VCaP (cell line): ENCODE measurements at regions not wholly inside any gene's neighbourhood (a gene's known extent, or its start where the extent isn't known, plus 50 kb on each side); places are given as distances from the start of the nearest gene placed in this dataset.

Experiments used
- H3K27ac ChIP-seq: fragments of 450-650 bp; 2 replicates; pipeline ENCODE4 v1.5.1; 2017
- CTCF ChIP-seq: fragments of 450-650 bp; conservative IDR thresholded peaks from 2 replicates; pipeline ENCODE4 v1.5.1; 2017; ENCODE audit warnings: mild to moderate bottlenecking, moderate library complexity

- TF ChIP-seq CTCF: no peak
- no peak overlapping the region for H3K27ac ChIP-seq
These were observed 83.0 kb upstream of the TNC start for GRCh38 chr9:115200711-115201505.

- no peak for TF ChIP-seq CTCF
- H3K27ac ChIP-seq: no peak overlapping the region
These were observed 84.2 kb upstream of the TNC start for GRCh38 chr9:115202181-115202580.

GRCh38 chr9:115202960-115203751 is 85.2 kb upstream of the TNC start:
- H3K27ac ChIP-seq: no peak overlapping the region
- TF ChIP-seq CTCF: no peak

GRCh38 chr9:115204904-115205453 is 87.0 kb upstream of the TNC start:
- H3K27ac ChIP-seq: no peak overlapping the region
- no peak for TF ChIP-seq CTCF

- H3K27ac ChIP-seq: no peak overlapping the region
- TF ChIP-seq CTCF: no peak
These were observed 89.3 kb upstream of the TNC start for GRCh38 chr9:115207003-115207836.

DNA sequence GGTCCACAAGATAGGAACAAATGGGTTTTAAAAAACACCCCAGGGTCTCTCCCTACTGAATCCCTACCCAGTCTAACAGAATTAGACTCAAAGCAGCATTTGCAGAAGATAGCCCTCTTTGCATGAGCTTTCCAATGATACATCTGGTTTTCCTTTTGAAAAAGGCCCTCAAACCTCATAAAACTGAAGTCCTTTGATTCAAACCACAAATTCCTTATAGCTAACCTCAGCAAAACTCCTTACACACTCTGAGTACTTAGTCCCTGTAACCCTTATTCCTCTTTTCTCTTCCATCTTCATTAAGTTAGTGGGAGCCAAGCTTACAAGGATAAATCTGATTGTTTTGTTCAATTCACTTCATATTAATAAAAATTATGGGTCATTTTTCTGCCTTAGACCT is 90.5 kb upstream of the TNC start:
- H3K27ac ChIP-seq: no peak overlapping the region
- no peak for TF ChIP-seq CTCF
